Neural cell (in vitro differentiated cells): ENCODE measurements at regions not wholly inside any gene's neighbourhood (a gene's known extent, or its start where the extent isn't known, plus 50 kb on each side); places are given as distances from the start of the nearest gene placed in this dataset.
"Not testable (repeated sequence)": the region's sequence is repeated elsewhere in the genome, so short reads cannot be mapped to it uniquely, and the experiment has no call there.

Experiments
- H2AFZ ChIP-seq: fragments of 200-600, 300-800 bp; sonication (generic), shearing (Covaris generic); 2 replicates; pipeline ENCODE4 v1.6.0; 2014; ENCODE audit warnings: low read depth, mild to moderate bottlenecking, antibody characterized with exemption, low read length, moderate library complexity
- H3F3A ChIP-seq: fragments of 200-600 bp; shearing (Covaris generic); 2 replicates; pipeline ENCODE4 v1.6.1; 2016; ENCODE audit warnings: mild to moderate bottlenecking, moderate library complexity, mixed read lengths, antibody characterized with exemption, low read length; ENCODE audit not compliant: insufficient read depth, poor library complexity, severe bottlenecking
- H3K27ac ChIP-seq: fragments of 200-600, 300-800 bp; sonication (generic), shearing (Covaris generic); 2 replicates; pipeline ENCODE4 v1.5.1; 2014; ENCODE audit warnings: mild to moderate bottlenecking, low read length, moderate library complexity
- H3K27me3 ChIP-seq: fragments of 300-800, 200-600 bp; sonication (generic), shearing (Covaris generic); 2 replicates; pipeline ENCODE4 v1.6.0; 2014; ENCODE audit warnings: mild to moderate bottlenecking, low read depth, low read length, moderate library complexity; ENCODE audit not compliant: insufficient read depth
- H3K36me3 ChIP-seq: fragments of 300-800, 200-600 bp; sonication (generic), shearing (Covaris generic); 2 replicates; pipeline ENCODE4 v1.5.1; 2014; ENCODE audit warnings: mild to moderate bottlenecking, antibody characterized with exemption, low read length, moderate library complexity; ENCODE audit not compliant: insufficient read depth
- H3K4me2 ChIP-seq: fragments of 300-800, 200-600 bp; sonication (generic), shearing (Covaris generic); 2 replicates; pipeline ENCODE4 v1.6.0; 2014; ENCODE audit warnings: mild to moderate bottlenecking, low read length
- H3K4me3 ChIP-seq: fragments of 300-800, 200-600 bp; sonication (generic), shearing (Covaris generic); 2 replicates; pipeline ENCODE4 v1.5.1; 2014; ENCODE audit warnings: mild to moderate bottlenecking, low read length, moderate library complexity
- H3K79me2 ChIP-seq: fragments of 200-600 bp; shearing (Covaris generic); replicated peaks from 2 replicates; pipeline ENCODE4 v1.6.0; 2014; ENCODE audit warnings: mild to moderate bottlenecking, low read length, moderate library complexity; ENCODE audit not compliant: insufficient read depth
- H3K9ac ChIP-seq: fragments of 300-800, 200-600 bp; sonication (generic), shearing (Covaris generic); 2 replicates; pipeline ENCODE4 v1.6.1; 2016; ENCODE audit warnings: mild to moderate bottlenecking, low read length, mixed read lengths
- H3K9me2 ChIP-seq: fragments of 200-600 bp; shearing (Covaris generic); 2 replicates; pipeline ENCODE4 v1.6.1; 2016; ENCODE audit warnings: mild to moderate bottlenecking, low read length, mixed read lengths; ENCODE audit not compliant: insufficient read depth
- H3K9me3 ChIP-seq: fragments of 200-600, 300-800 bp; sonication (generic), shearing (Covaris generic); 2 replicates; pipeline ENCODE4 v1.6.1; 2016; ENCODE audit warnings: mild to moderate bottlenecking, mixed run types, low read length, moderate library complexity, mixed read lengths
- H4K20me1 ChIP-seq: fragments of 200-600 bp; shearing (Covaris generic); 2 replicates; pipeline ENCODE4 v1.6.1; 2016; ENCODE audit warnings: mild to moderate bottlenecking, mixed run types; ENCODE audit not compliant: insufficient read depth
- CTCF ChIP-seq: fragments of 450-650 bp; IDR thresholded peaks from 2 replicates; pipeline ENCODE4 v1.5.1; 2014; ENCODE audit warnings: antibody characterized with exemption, mild to moderate bottlenecking, moderate library complexity; ENCODE audit not compliant: poor library complexity, severe bottlenecking
- EP300 ChIP-seq: fragments of 450-650 bp; conservative IDR thresholded peaks from 2 replicates; pipeline ENCODE4 v1.6.1; 2014; ENCODE audit warnings: antibody characterized with exemption, mild to moderate bottlenecking, moderate library complexity; ENCODE audit not compliant: poor library complexity, severe bottlenecking
- EZH2 ChIP-seq: fragments of 200-600, 300-800 bp; shearing (Covaris generic), sonication (generic); IDR thresholded peaks from 2 replicates; pipeline ENCODE4 v1.6.1; 2014; ENCODE audit warnings: antibody characterized with exemption, low read length, borderline replicate concordance, mild to moderate bottlenecking; ENCODE audit not compliant: insufficient read depth, poor library complexity, severe bottlenecking
- MXI1 ChIP-seq: fragments of 450-650 bp; conservative IDR thresholded peaks from 2 replicates; pipeline ENCODE4 v1.6.1; 2014; ENCODE audit warnings: antibody characterized with exemption, mild to moderate bottlenecking; ENCODE audit not compliant: poor library complexity, severe bottlenecking
- POLR2AphosphoS5 ChIP-seq: IDR thresholded peaks from 2 replicates; pipeline ENCODE4 v1.6.1; 2012
- RAD21 ChIP-seq: fragments of 450-650 bp; conservative IDR thresholded peaks from 2 replicates; pipeline ENCODE4 v1.6.1; 2014; ENCODE audit warnings: antibody characterized with exemption, mild to moderate bottlenecking, moderate library complexity
- REST ChIP-seq: IDR thresholded peaks from 2 replicates; pipeline ENCODE4 v1.6.1; 2012; ENCODE audit warnings: borderline replicate concordance
- SMC3 ChIP-seq: fragments of 450-650 bp; conservative IDR thresholded peaks from 2 replicates; pipeline ENCODE4 v1.6.1; 2014; ENCODE audit warnings: antibody characterized with exemption, mild to moderate bottlenecking, moderate library complexity; ENCODE audit not compliant: poor library complexity
- TAF1 ChIP-seq: IDR thresholded peaks from 2 replicates; pipeline ENCODE4 v1.6.1; 2012; ENCODE audit warnings: low read depth

- Histone ChIP-seq H3K36me3 (no peaks in the 10 kb centered on the region), H3K27me3 (no peaks in the 10 kb centered on the region), H4K20me1 (no peaks in the 10 kb centered on the region), H2AFZ (no peak overlapping the region), H3K4me3 (no peak overlapping the region), H3K4me2 (no peak overlapping the region), H3K27ac (no peak overlapping the region), H3K79me2 (no peaks in the 10 kb centered on the region), H3K9me2 (no peaks in the 10 kb centered on the region), H3K9me3 (no peaks in the 10 kb centered on the region), H3F3A (no peaks in the 10 kb centered on the region), H3K9ac (no peak overlapping the region)
- TF ChIP-seq CTCF, result no peak
- TF ChIP-seq EP300, result no peak
- TF ChIP-seq RAD21, result no peak
- TF ChIP-seq MXI1, result no peak
- TF ChIP-seq REST, result no peak
- TF ChIP-seq TAF1, result no peak
- TF ChIP-seq EZH2, result no peak
- TF ChIP-seq SMC3, result no peak
- TF ChIP-seq POLR2AphosphoS5, result no peak
These were observed 369.1 kb downstream of the TAF11L14 start for GRCh38 chr5:18003312-18003711.

- Histone ChIP-seq H3K9me2 (no peaks in the 10 kb centered on the region), H3K36me3 (no peaks in the 10 kb centered on the region), H3F3A (no peaks in the 10 kb centered on the region), H3K9ac (no peak overlapping the region), H3K27ac (no peak overlapping the region), H4K20me1 (no peaks in the 10 kb centered on the region), H3K9me3 (no peaks in the 10 kb centered on the region), H3K4me2 (no peak overlapping the region), H3K27me3 (no peaks in the 10 kb centered on the region), H3K79me2 (no peaks in the 10 kb centered on the region), H3K4me3 (no peak overlapping the region), H2AFZ (no peak overlapping the region)
- TF ChIP-seq CTCF, result no peak
- no peak for TF ChIP-seq EP300
- TF ChIP-seq RAD21, result no peak
- no peak for TF ChIP-seq MXI1
- no peak for TF ChIP-seq POLR2AphosphoS5
- TF ChIP-seq SMC3, result no peak
- TF ChIP-seq EZH2, result no peak
- no peak for TF ChIP-seq TAF1
- no peak for TF ChIP-seq REST
These were observed 369.5 kb downstream of the TAF11L14 start for GRCh38 chr5:18003784-18004183.

DNA sequence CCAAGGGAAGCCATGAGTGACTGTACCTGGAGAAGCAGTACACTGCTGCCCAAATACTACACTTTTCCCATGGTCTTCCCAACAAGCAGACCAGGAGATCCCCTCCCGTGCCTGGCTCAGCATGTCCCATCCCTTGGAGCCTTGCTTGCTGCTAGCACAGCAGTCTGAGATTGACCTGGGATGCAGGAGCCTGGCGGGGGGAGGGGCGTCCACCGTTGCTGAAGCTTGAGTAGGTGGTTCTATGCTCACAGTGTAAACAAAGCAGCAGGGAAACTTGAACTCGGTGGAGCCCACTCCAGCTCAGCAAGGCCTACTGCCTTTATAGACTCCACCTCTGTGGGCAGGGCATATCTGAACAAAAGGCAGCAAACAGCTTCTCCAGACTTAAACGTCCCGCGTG lies 372.0 kb downstream of the TAF11L14 start:
- not testable (repeated sequence) for H3K79me2 ChIP-seq, H4K20me1 ChIP-seq, H3K9ac ChIP-seq, H2AFZ ChIP-seq, H3K4me2 ChIP-seq, H3K36me3 ChIP-seq, H3F3A ChIP-seq, H3K27me3 ChIP-seq, H3K4me3 ChIP-seq, H3K9me2 ChIP-seq, H3K27ac ChIP-seq, H3K9me3 ChIP-seq
